Activated gamma-delta T cell treated with Interleukin-2 at 50 U/mL for 16 hours (primary cell): ENCODE measurements at regions not wholly inside any gene's neighbourhood (a gene's known extent, or its start where the extent isn't known, plus 50 kb on each side); places are given as distances from the start of the nearest gene placed in this dataset.

Experiments used
- DNase-seq: peaks from one replicate; pipeline ENCODE4 v3.0.0-alpha.2; 2020

- DNase-seq: no peak
Observed at GRCh38 chr9:96086936-96087571, 211.6 kb downstream of the ERCC6L2 start.

- DNase-seq: no peak
Observed at GRCh38 chr9:96085491-96086143, 210.1 kb downstream of the ERCC6L2 start.

- no peak for DNase-seq
Observed at GRCh38 chr9:96084331-96084734, 208.8 kb downstream of the ERCC6L2 start.

GRCh38 chr9:96082516-96083232, 207.2 kb downstream of the ERCC6L2 start:
- no peak for DNase-seq

GRCh38 chr9:96080364-96080763, 204.9 kb downstream of the ERCC6L2 start:
- no peak for DNase-seq

- no peak for DNase-seq
Observed at GRCh38 chr9:96079779-96080178, 204.3 kb downstream of the ERCC6L2 start.

GRCh38 chr9:96078897-96079490, 203.5 kb downstream of the ERCC6L2 start:
- DNase-seq: no peak

- DNase-seq: no peak
Observed at GRCh38 chr9:96075757-96076156, 200.3 kb downstream of the ERCC6L2 start.

GRCh38 chr9:96075111-96075510, 199.6 kb downstream of the ERCC6L2 start:
- DNase-seq: no peak

GRCh38 chr9:96073531-96074480, 198.3 kb downstream of the ERCC6L2 start:
- no peak for DNase-seq

GRCh38 chr9:96072930-96073329, 197.4 kb downstream of the ERCC6L2 start:
- DNase-seq: no peak

GRCh38 chr9:96071815-96072124, 196.3 kb downstream of the ERCC6L2 start:
- DNase-seq: no peak

- DNase-seq: no peak
Observed at GRCh38 chr9:96071076-96071814, 195.8 kb downstream of the ERCC6L2 start.

GRCh38 chr9:96069629-96070220, 194.2 kb downstream of the ERCC6L2 start:
- DNase-seq: no peak

- no peak for DNase-seq
Observed at GRCh38 chr9:96068511-96068910, 193.0 kb downstream of the ERCC6L2 start.

GRCh38 chr9:96067600-96067999, 192.1 kb downstream of the ERCC6L2 start:
- no peak for DNase-seq

GRCh38 chr9:96067004-96067403, 191.5 kb downstream of the ERCC6L2 start:
- no peak for DNase-seq

- DNase-seq: no peak
Observed at GRCh38 chr9:96065482-96066251, 190.2 kb downstream of the ERCC6L2 start.

- no peak for DNase-seq
Observed at GRCh38 chr9:96064826-96065481, 189.5 kb downstream of the ERCC6L2 start.

GRCh38 chr9:96062854-96063253, 187.4 kb downstream of the ERCC6L2 start:
- no peak for DNase-seq
